AG09309 (cell line): ENCODE measurements at regions not wholly inside any gene's neighbourhood (a gene's known extent, or its start where the extent isn't known, plus 50 kb on each side); places are given as distances from the start of the nearest gene placed in this dataset.

ENCODE experiments used
- DNase-seq: peaks from one replicate; pipeline ENCODE4 v3.0.0-alpha.2; 2010; ENCODE audit warnings: low read depth
- H3K4me3 ChIP-seq: 2 replicates; pipeline ENCODE4 v1.5.1; 2011; ENCODE audit warnings: mild to moderate bottlenecking, low read depth, low read length, moderate library complexity; ENCODE audit not compliant: control insufficient read depth
- CTCF ChIP-seq: IDR thresholded peaks from 2 replicates; pipeline ENCODE4 v1.5.1; 2011; ENCODE audit warnings: mild to moderate bottlenecking, low read depth, low read length, inconsistent platforms; ENCODE audit not compliant: insufficient read depth, control insufficient read depth; ENCODE audit errors: missing control alignments

GRCh38 chr5:152501294-152501693 lies 96.2 kb upstream of the NMUR2 start:
- no peak for DNase-seq
- TF ChIP-seq CTCF = no peak
- H3K4me3 ChIP-seq = no peak overlapping the region

DNA sequence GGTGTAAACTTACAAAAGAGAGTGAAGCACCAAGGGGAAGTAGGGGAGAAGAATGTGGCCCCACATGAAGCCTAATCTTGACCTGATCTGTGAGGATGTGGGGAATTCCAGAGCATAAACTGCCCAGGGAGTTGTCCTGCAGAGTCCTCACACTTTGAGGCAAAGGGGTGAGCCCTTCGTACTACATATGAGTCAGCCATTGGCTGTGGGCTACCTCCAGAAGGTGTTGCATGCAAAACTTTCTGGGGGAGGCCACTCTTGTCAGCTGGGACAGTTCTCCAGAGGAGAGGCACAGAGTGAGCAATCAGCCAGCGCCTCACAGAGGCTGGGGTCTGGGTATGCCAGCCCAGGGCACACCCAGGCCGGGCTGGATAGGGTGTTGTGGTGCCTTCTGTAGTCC lies 98.1 kb upstream of the NMUR2 start:
- no peak overlapping the region for H3K4me3 ChIP-seq
- TF ChIP-seq CTCF = no peak
- no peak for DNase-seq

- peak; percentile 14 for DNase-seq
- TF ChIP-seq CTCF = peak; percentile 55
- H3K4me3 ChIP-seq = no peak overlapping the region
Observed at GRCh38 chr5:152505442-152506042, 100.5 kb upstream of the NMUR2 start.

DNA sequence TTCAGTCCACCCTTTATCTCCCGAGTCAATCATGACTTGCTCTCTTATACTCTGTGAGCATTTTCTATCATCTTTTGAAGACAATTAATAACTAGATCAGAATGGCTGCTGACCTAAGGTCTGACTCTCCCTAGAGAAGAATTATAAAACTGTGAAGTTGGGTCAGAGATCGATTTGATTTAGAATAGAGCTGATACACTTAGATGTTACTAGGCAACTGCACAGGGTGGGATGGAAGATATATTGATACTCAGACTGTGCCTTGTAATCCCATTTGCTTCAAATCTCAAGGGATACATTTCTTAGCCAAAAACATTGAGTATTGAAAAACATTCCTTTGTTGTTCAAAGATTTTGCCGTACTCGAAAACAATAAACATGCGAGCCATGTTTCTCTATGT lies 106.0 kb upstream of the NMUR2 start:
- DNase-seq = no peak
- no peak for TF ChIP-seq CTCF
- no peak overlapping the region for H3K4me3 ChIP-seq

DNA sequence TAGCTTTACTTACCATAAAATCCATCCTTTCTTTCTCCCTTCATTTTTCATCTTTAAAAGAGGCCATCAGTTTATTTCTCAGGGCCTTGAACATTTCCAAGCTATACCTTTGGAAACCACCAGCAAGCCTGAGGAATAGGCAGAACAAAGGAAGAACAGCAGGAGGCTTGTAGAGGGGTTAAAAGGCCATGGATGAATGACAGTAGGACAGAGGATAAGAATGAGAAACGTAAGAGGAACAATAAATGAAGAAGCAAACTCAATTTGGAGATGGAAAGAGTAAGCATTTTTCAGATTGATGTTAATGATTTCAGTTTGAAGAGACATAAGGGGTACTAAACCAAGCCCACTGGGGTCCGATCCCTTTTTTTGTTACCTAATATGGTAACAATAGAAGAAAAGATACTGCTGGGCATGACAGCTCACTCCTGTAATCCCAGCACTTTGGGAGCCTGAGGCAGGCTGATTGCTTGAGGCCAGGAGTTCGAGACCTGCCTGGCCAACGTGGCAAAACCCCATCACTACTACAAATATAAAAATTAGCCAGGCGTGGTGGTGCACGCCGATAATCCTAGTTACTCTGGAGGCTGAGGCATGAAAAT lies 106.6 kb upstream of the NMUR2 start:
- H3K4me3 ChIP-seq = no peak overlapping the region
- no peak for TF ChIP-seq CTCF
- no peak for DNase-seq

DNA sequence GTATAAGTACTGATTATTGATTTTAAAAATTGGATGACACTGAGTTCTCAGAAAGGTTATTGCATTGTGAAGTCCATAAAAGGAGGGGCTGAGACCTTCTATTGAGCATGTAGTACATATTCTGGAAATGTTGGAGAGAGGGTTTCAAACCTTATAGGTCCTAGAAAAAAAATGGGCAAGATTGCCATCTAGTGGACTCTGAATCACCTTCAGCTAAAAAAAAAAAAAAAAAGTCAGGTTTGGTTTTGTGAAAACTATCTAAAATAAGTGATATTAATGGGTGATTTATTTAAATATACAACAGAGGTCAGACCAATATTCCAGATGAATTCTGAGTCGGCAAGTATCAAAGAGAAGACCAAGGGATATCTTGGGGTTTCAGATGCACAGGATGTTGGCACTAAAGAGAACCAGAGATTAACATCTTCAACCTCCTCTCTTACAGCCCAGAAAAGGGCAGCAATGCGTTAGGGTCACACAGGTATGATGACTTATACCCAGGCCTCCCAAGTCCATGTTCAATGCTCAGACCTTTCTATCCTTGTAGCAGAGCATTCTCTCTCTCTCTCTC lies 109.8 kb upstream of the NMUR2 start:
- peak; percentile 34 for TF ChIP-seq CTCF
- no peak overlapping the region for H3K4me3 ChIP-seq
- DNase-seq = no peak
